ENCODE measurements at regions not wholly inside any gene's neighbourhood (a gene's known extent, or its start where the extent isn't known, plus 50 kb on each side); places are given as distances from the start of the nearest gene placed in this dataset.
"Not testable (repeated sequence)": the region's sequence is repeated elsewhere in the genome, so short reads cannot be mapped to it uniquely, and the experiment has no call there.

DNA sequence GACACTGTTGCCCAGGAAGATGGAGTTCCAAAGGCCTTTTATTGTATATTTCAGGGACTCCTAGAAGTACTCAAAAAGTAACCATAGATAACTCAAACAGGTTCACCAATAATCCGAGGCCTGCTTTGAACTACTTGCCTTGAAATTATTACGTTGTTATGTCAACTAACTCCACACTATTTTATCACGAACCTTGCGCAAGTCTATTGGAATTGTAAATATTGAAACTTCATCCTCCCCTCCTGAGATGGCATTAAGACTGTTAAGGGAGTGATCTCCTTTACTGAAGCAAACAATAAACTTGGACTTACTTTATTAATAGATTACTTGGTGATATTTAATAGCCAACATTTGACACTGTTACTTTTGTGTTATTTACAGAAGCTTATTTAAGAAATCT lies 199.6 kb upstream of the GADL1 start:
- 83 to 91% methylated on average over 4 of the region's 4 CpGs for WGBS, 2 donors
- Histone ChIP-seq H3K4me3 (no peak overlapping the region), H3K4me1 (peaks cover 0 to 6% (median 0%) of the 10 kb centered on the region in 3 donors), H3K27me3 (no peaks in the 10 kb centered on the region), H3K9me3 (no peaks in the 10 kb centered on the region), H3K27ac (no peak overlapping the region), H3K36me3 (no peaks in the 10 kb centered on the region)
- DNase-seq, result no peak
- intact Hi-C loops (cut with DNase I), result no loop called here
- TF ChIP-seq CTCF (IDR thresholded peaks at IDR 0.05) (no peak), POLR2A (IDR thresholded peaks at IDR 0.05) (no peak)

GRCh38 chr3:31095255-31095654 lies 200.8 kb upstream of the GADL1 start:
- Histone ChIP-seq H3K9me3 (no peaks in the 10 kb centered on the region), H3K4me1 (peaks cover 0 to 6% (median 0%) of the 10 kb centered on the region in 3 donors), H3K36me3 (no peaks in the 10 kb centered on the region), H3K4me3 (no peak overlapping the region), H3K27me3 (no peaks in the 10 kb centered on the region), H3K27ac (no peak overlapping the region)
- intact Hi-C loops (cut with DNase I), result no loop called here
- no peak for DNase-seq
- 70 to 86% methylated on average over 3 of the region's 3 CpGs for WGBS, 2 donors
- TF ChIP-seq POLR2A (IDR thresholded peaks at IDR 0.05) (no peak), CTCF (IDR thresholded peaks at IDR 0.05) (no peak)

DNA sequence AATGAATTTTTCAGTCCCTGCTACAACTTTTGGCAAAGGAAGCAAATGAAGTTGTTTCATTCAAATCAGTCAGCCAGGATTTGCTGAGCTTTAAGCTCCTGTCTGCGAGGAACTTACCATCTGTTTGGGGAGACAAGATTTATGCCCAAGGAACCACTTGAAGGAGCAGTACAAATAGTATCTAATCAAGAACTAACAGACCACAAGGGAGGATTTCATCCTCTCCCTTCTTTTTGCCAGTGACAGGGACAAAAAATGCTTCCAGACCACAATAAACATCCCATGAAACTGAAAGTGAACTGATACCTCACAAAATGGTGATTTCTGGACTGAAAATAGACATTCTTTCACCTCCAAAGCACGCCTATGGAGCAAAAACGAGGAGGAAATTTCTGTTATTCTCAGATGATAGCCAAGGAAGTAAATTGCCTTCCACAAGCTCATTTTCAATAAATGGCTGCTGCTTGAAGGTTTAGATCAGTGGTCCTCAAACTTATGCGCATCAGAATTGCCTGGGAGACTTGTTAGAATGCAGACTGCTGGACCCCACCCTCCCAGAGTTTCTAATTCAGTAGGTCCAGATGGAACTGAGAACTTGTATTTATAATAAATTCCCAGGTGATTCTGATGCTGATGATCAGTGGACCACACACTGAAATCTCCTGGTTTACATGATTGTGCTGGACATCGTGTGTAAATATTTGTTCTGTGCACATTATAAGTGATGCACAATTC lies 202.4 kb upstream of the GADL1 start:
- 77 to 79% methylated on average over 5 of the region's 5 CpGs for WGBS, 2 donors
- Histone ChIP-seq H3K36me3 (no peaks in the 10 kb centered on the region), H3K4me3 (no peak overlapping the region), H3K9me3 (no peaks in the 10 kb centered on the region), H3K27ac (no peak overlapping the region), H3K4me1 (peaks cover 0 to 18% (median 1%) of the 10 kb centered on the region in 3 donors), H3K27me3 (no peaks in the 10 kb centered on the region)
- intact Hi-C loops (cut with DNase I), result no loop called here
- TF ChIP-seq POLR2A (IDR thresholded peaks at IDR 0.05), result no peak
- no peak for TF ChIP-seq CTCF (IDR thresholded peaks at IDR 0.05)
- no peak for DNase-seq

GRCh38 chr3:31100519-31100918 lies 206.1 kb upstream of the GADL1 start:
- peaks cover 0 to 39% (median 6%) of the 10 kb centered on the region in 3 donors for H3K4me1 ChIP-seq
- H3K27me3 ChIP-seq, result no peaks in the 10 kb centered on the region
- DNase-seq, result no peak
- no peaks in the 10 kb centered on the region for H3K9me3 ChIP-seq
- H3K4me3 ChIP-seq, result no peak overlapping the region
- no peak for TF ChIP-seq POLR2A (IDR thresholded peaks at IDR 0.05)
- TF ChIP-seq CTCF (IDR thresholded peaks at IDR 0.05), result no peak
- WGBS, 2 donors, result 87 to 100% methylated on average over 1 of the region's 1 CpG
- H3K27ac ChIP-seq, result no peak overlapping the region
- intact Hi-C loops (cut with DNase I), result no loop called here
- H3K36me3 ChIP-seq, result no peaks in the 10 kb centered on the region

DNA sequence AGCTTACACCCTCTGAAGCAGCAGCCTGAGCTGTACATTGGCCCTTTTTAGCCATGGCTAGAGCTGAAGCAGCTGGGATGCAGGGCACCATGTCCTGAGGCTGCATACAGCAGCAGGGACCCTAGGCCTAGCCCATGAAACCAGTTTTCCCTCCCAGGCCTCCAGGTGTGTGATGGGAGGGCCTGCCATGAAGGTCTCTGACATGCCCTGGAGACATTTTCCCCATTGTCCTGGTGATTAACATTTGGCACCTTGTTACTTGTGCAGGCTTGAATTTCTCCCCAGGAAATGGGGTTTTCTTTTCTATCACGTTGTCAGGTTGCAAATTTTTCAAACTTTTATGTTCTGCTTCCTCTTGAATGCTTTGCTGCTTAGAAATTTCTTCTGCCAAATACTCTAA lies 206.8 kb upstream of the GADL1 start:
- H3K27me3 ChIP-seq; intact Hi-C loops (cut with DNase I); H3K27ac ChIP-seq; DNase-seq; H3K9me3 ChIP-seq; H3K4me3 ChIP-seq; H3K36me3 ChIP-seq: not testable (repeated sequence)
- H3K4me1 ChIP-seq, result peaks cover 0 to 47% (median 12%) of the 10 kb centered on the region in 3 donors
- 33 to 44% methylated on average over 1 of the region's 1 CpG for WGBS, 2 donors

All from esophagus squamous epithelium (tissue), 5 donors.